ENCODE measurements at regions not wholly inside any gene's neighbourhood (a gene's known extent, or its start where the extent isn't known, plus 50 kb on each side); places are given as distances from the start of the nearest gene placed in this dataset.

GRCh38 chr17:77564278-77564920 is 394.1 kb upstream of the TNRC6C start:
- TF ChIP-seq, protein P1, sequence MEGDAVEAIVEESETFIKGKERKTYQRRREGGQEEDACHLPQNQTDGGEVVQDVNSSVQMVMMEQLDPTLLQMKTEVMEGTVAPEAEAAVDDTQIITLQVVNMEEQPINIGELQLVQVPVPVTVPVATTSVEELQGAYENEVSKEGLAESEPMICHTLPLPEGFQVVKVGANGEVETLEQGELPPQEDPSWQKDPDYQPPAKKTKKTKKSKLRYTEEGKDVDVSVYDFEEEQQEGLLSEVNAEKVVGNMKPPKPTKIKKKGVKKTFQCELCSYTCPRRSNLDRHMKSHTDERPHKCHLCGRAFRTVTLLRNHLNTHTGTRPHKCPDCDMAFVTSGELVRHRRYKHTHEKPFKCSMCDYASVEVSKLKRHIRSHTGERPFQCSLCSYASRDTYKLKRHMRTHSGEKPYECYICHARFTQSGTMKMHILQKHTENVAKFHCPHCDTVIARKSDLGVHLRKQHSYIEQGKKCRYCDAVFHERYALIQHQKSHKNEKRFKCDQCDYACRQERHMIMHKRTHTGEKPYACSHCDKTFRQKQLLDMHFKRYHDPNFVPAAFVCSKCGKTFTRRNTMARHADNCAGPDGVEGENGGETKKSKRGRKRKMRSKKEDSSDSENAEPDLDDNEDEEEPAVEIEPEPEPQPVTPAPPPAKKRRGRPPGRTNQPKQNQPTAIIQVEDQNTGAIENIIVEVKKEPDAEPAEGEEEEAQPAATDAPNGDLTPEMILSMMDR (IDR thresholded peaks at IDR 0.05): no peak
- TF ChIP-seq POLR2A (IDR thresholded peaks at IDR 0.05) (no peak), EP300 (IDR thresholded peaks at IDR 0.05) (no peak)
